GM21390 (cell line): ENCODE measurements at regions not wholly inside any gene's neighbourhood (a gene's known extent, or its start where the extent isn't known, plus 50 kb on each side); places are given as distances from the start of the nearest gene placed in this dataset.

ENCODE experiments used
- ATAC-seq: cut with Tn5 transposase; IDR thresholded peaks from one replicate; pipeline ENCODE4 v1.9.1; 2021; ENCODE audit not compliant: unreplicated experiment

- no peak for ATAC-seq
These were observed 62.1 kb upstream of the CPEB4 start for GRCh38 chr5:173826086-173826427.

DNA sequence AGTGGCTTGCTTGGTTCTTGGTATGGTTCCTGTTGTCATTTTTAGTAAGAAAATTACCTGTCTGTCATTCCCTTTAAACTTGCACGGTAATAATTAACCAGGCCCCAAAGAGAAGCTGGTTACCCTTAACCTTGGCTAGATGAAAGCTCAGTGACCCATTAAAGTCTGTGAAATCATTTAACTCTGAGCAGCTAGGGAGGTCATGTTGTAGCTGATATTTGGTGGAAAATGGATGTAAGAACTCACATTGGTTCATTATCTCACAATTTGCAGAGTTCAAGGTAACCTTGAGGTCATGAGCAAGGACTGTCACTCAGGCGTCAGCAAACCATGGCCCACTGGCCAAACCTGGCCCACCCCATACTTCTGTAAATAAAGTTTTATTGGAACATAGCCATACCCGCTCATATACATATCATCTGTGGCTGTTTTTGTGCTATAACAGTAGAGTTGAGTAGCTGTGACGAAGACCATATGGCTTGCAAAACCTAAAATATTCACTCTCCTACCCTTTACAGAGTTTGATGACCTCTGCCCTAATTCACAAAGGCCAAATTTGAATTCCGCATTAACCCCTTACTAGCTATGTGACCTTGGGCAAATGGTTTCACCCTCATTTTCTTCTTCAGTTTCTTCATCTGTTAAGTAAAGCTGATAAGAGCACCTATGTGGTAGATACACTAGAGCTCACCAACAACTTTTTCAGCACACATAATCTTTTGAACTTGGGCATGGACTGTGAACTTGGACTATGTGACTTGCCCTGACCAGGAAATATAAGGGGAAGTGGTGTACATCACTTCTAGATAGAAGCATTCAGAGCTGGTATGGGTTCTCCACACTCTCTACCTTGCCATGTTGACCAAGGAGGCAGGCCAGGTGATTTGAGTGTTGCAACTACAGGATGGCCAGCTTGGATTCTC is 61.5 kb upstream of the CPEB4 start:
- ATAC-seq = no peak

DNA sequence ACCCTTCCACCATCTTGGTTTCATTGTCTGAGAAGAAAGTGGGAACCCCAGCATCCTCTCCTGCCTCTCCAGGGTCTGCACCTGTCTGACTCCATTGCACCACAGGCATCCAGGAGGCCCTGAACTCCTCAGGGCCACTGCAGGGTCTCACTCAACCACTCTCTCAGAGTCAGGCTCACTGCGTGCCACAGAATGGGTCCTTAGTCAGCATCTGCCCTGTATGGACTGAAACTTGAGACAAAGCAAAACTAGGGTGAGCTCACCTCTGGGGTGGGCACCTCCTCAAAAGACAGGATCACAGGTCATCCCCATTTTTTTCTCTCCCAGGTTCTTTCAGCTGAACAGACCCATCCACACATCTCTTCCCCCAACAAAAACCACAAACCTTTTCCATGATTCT is 59.2 kb upstream of the CPEB4 start:
- ATAC-seq = no peak

- peak; percentile 41 for ATAC-seq
These were observed 58.3 kb upstream of the CPEB4 start for GRCh38 chr5:173829826-173830225.

DNA sequence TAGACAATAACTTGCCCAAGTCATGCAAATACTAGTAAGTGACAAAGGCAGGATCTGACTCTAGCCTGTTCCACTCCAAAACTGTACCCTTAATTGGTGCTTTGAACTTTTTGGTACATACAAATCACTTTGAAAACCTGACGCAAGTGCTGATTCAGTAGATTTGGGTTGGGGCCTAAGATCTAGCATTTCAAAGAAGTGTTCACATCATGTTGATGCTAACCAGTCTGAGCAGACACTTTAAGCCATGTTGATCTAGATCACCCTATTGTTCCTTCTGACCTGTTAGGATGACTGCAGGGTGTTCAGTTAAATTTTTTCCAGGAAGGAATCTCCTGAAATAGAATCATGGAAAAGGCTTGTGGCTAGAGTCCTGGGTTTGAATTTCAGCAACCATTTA is 57.7 kb upstream of the CPEB4 start:
- ATAC-seq = peak; percentile 19

DNA sequence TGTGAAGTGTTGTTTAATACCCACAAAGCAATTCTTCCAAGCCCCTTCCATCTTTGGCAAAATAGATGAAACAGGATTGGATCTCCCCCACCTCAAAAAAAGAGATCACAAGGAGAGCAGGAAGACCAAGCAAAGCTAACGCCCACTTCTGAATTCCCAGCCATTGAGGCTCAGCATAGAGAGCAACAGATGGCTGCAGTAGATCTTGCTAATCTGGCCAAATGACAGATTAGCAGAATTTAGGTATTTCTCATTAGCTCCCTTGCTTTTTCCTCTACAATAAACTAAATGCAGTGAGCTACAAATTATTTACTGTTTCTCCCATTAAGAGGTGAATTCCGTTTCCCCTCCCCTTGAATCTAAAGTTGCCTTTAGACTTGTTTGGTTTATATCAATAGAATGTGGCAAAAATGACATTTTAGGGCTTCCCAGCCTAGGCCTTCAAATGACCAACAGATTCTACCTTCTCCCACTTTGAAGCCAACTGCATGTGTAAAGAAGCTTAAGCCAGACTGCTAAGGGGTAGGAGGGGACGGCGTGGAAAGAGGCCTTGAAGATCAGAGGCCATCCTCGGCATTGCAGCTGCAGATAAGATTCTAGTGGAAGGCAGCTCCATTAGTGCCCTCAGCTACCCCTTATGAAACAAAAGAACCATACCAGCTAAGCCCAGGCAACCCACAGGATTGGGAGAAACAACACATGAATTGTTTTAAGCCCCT is 56.8 kb upstream of the CPEB4 start:
- no peak for ATAC-seq

GRCh38 chr5:173832386-173832785 is 55.8 kb upstream of the CPEB4 start:
- ATAC-seq = no peak

- ATAC-seq = no peak
These were observed 54.8 kb upstream of the CPEB4 start for GRCh38 chr5:173833196-173833985.

DNA sequence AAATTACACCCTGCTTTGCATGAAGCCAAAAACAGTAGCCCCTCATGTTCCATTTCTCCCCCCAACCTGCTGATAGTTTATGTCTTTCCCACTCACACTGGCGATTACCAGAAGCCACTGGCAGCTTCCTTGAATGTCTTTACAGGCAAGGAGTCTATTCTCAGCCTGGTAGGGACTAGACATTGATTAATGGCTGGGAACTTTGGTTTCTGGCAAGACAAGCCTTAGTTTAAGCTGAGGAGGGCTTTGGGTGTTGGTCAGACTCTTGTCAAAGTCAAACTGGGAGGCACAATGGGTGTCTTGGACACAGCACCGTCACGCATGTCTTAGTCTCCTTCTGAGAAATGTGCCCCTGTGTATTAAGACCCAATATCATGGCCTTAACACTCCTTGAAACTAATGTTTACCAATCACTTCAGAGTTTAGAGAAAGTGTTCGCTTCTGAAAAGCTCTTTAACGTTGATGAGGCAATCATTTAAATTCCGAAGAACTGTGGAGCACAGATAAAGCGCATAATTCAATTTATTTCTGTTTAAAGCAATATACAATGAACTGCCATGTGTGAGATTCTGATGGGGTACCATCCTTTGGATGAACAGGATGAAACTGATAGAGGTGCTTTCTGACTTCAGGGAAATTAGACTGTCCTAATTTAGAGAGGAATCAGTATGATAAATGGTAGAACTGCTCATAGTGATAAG is 53.9 kb upstream of the CPEB4 start:
- ATAC-seq = no peak

GRCh38 chr5:173835131-173835530 is 53.0 kb upstream of the CPEB4 start:
- no peak for ATAC-seq

GRCh38 chr5:173835661-173836060 is 52.5 kb upstream of the CPEB4 start:
- ATAC-seq = no peak

DNA sequence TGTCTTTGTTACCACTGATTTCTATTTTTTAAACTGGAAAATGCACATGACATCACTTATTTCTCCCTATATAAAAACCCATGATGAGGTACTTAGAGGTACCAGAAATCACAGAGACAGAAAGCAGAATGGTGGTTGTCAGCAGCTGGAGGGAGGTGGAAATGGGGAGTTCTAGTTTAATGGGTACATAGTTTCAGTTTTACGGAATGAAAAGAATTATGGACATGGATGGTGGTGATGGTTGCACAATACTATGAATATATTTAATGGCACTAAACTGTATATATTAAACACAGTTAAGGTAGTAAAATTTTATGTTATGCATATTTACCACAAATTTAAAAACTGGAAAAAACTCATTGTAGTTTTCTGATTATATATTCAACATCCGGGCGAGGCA is 50.5 kb upstream of the CPEB4 start:
- no peak for ATAC-seq
